ENCODE measurements at regions not wholly inside any gene's neighbourhood (a gene's known extent, or its start where the extent isn't known, plus 50 kb on each side); places are given as distances from the start of the nearest gene placed in this dataset.

DNA sequence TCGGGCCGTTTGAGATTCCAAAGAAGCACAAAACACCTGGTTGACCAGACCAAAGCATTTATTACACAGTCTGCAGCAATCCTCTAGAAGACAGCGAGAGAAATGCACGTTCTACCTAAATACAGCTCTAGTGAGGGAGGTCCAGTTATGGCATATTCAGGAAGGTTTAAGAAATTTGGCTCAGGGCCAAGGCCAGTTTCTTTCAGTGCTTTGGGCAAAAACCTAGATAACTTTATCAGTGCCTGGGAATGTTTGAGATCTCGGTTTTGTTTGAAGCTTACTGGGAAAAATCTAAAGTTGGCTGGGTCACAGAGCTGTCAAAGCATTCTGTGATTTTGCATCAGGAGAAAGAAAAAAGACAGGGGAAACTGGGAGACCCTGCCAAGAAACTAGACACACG lies 514.0 kb upstream of the TMPRSS15 start:
- Histone ChIP-seq H2AFZ (ENCODE audit: low read depth, low read length) (no peak overlapping the region), H3K9me1 (replicated peaks; ENCODE audit: control insufficient read depth, extremely low read depth, insufficient read depth, low read length) (no peaks in the 10 kb centered on the region), H3K79me2 (ENCODE audit: control insufficient read depth, insufficient read depth, low read length) (no peaks in the 10 kb centered on the region), H4K20me1 (replicated peaks; ENCODE audit: control insufficient read depth, extremely low read depth, insufficient read depth, low read length) (no peaks in the 10 kb centered on the region), H3K4me2 (ENCODE audit: insufficient read depth, low read length) (no peak overlapping the region), H3K36me3 (ENCODE audit: control insufficient read depth in 2 of 2, extremely low read depth in 1 of 2, insufficient read depth in 2 of 2, low read length in 2 of 2) (no peaks in the 10 kb centered on the region), H3K9ac (replicated peaks; ENCODE audit: extremely low read depth, insufficient read depth, low read length) (no peak overlapping the region), H3K4me3 (replicated peaks in 1 of 3; ENCODE audit: insufficient read depth in 1 of 3, low read depth in 1 of 3, low read length in 3 of 3) (no peak overlapping the region), H3K9me3 (replicated peaks; ENCODE audit: control insufficient read depth, insufficient read depth, low read length) (no peaks in the 10 kb centered on the region), H3K27me3 (ENCODE audit: control insufficient read depth in 2 of 2, insufficient read depth in 2 of 2, low read length in 2 of 2) (no peaks in the 10 kb centered on the region), H3K4me1 (ENCODE audit: control insufficient read depth, extremely low read depth, insufficient read depth, low read length) (no peaks in the 10 kb centered on the region), H3K27ac (ENCODE audit: insufficient read depth, low read depth, low read length) (no peak overlapping the region)
- ChIA-PET CTCF (no interaction called here), POLR2A (no interaction called here)
- BruUV-seq (replicated peaks) = no TSS peak
- dilution Hi-C loops (cut with MboI; ENCODE audit: extremely low pct_ligation_motif_present, low sequenced_read_pairs) = no loop called here
- FAIRE-seq (no peak), DNase-seq (ENCODE audit: low read depth, low spot score) (no peak)
- TF ChIP-seq POLR2AphosphoS5 (IDR thresholded peaks at IDR 0.05; ENCODE audit: insufficient read depth, low read depth, low read length) (no peak), EZH2 (IDR thresholded peaks at IDR 0.05; ENCODE audit: borderline replicate concordance, low read depth, low read length, severe bottlenecking) (no peak), FOS (IDR thresholded peaks at IDR 0.05; ENCODE audit: borderline replicate concordance, insufficient read depth, low read length) (no peak), MYC (IDR thresholded peaks at IDR 0.05; ENCODE audit: low read depth, low read length) (no peak), GATA2 (IDR thresholded peaks at IDR 0.05; ENCODE audit: insufficient read depth, insufficient read length, low read depth, low read length) (no peak), MAX (IDR thresholded peaks at IDR 0.05; ENCODE audit: insufficient read depth, insufficient read length) (no peak), JUN (IDR thresholded peaks at IDR 0.05; ENCODE audit: borderline replicate concordance, insufficient read depth, insufficient read length, low read depth) (no peak), POLR2A (IDR thresholded peaks at IDR 0.05; ENCODE audit: low read depth, low read length) (no peak)
- TF ChIP-seq, protein P1, sequence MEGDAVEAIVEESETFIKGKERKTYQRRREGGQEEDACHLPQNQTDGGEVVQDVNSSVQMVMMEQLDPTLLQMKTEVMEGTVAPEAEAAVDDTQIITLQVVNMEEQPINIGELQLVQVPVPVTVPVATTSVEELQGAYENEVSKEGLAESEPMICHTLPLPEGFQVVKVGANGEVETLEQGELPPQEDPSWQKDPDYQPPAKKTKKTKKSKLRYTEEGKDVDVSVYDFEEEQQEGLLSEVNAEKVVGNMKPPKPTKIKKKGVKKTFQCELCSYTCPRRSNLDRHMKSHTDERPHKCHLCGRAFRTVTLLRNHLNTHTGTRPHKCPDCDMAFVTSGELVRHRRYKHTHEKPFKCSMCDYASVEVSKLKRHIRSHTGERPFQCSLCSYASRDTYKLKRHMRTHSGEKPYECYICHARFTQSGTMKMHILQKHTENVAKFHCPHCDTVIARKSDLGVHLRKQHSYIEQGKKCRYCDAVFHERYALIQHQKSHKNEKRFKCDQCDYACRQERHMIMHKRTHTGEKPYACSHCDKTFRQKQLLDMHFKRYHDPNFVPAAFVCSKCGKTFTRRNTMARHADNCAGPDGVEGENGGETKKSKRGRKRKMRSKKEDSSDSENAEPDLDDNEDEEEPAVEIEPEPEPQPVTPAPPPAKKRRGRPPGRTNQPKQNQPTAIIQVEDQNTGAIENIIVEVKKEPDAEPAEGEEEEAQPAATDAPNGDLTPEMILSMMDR (IDR thresholded peaks at IDR 0.05; ENCODE audit: extremely low read depth in 1 of 2, insufficient read depth in 1 of 2, low read depth in 1 of 2, low read length in 2 of 2) = no peak
- intact Hi-C loops (cut with micrococcal nuclease) = no loop called here

Data from endothelial cell of umbilical vein (primary cell).